Neural cell (in vitro differentiated cells): ENCODE measurements at regions not wholly inside any gene's neighbourhood (a gene's known extent, or its start where the extent isn't known, plus 50 kb on each side); places are given as distances from the start of the nearest gene placed in this dataset.

Source experiments
- EP300 ChIP-seq: fragments of 450-650 bp; conservative IDR thresholded peaks from 2 replicates; pipeline ENCODE4 v1.6.1; 2014; ENCODE audit warnings: antibody characterized with exemption, mild to moderate bottlenecking, moderate library complexity; ENCODE audit not compliant: poor library complexity, severe bottlenecking
- TF ChIP-seq, protein P1 (sequence below): fragments of 450-650 bp; IDR thresholded peaks from 2 replicates; pipeline ENCODE4 v1.5.1; 2014; ENCODE audit warnings: antibody characterized with exemption, mild to moderate bottlenecking, moderate library complexity; ENCODE audit not compliant: poor library complexity, severe bottlenecking

DNA sequence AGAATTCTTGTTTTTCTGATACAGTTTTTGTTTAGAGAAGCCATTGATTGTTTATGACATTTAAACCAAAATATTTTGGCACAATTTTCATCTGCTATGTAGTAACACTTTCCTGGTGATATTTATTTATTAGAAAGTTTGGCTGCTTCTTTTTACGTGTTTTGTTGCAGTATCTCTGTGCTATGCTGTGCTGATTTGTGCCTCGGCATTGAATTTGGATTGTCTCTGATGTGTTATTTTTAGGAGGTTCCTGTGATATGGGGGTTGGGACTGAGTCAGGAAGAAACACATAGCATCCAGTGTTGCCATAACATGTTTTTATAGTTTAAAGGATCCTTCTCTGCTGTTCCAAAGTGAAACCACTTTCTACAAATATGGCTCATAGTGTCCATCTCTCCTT is 1197.7 kb upstream of the LRRN3 start:
- TF ChIP-seq, protein P1, sequence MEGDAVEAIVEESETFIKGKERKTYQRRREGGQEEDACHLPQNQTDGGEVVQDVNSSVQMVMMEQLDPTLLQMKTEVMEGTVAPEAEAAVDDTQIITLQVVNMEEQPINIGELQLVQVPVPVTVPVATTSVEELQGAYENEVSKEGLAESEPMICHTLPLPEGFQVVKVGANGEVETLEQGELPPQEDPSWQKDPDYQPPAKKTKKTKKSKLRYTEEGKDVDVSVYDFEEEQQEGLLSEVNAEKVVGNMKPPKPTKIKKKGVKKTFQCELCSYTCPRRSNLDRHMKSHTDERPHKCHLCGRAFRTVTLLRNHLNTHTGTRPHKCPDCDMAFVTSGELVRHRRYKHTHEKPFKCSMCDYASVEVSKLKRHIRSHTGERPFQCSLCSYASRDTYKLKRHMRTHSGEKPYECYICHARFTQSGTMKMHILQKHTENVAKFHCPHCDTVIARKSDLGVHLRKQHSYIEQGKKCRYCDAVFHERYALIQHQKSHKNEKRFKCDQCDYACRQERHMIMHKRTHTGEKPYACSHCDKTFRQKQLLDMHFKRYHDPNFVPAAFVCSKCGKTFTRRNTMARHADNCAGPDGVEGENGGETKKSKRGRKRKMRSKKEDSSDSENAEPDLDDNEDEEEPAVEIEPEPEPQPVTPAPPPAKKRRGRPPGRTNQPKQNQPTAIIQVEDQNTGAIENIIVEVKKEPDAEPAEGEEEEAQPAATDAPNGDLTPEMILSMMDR: no peak
- no peak for TF ChIP-seq EP300
